Neural cell (in vitro differentiated cells): ENCODE measurements at regions not wholly inside any gene's neighbourhood (a gene's known extent, or its start where the extent isn't known, plus 50 kb on each side); places are given as distances from the start of the nearest gene placed in this dataset.

Experiments used
- H2AFZ ChIP-seq: fragments of 200-600, 300-800 bp; sonication (generic), shearing (Covaris generic); 2 replicates; pipeline ENCODE4 v1.6.0; 2014; ENCODE audit warnings: low read depth, mild to moderate bottlenecking, antibody characterized with exemption, low read length, moderate library complexity
- H3F3A ChIP-seq: fragments of 200-600 bp; shearing (Covaris generic); 2 replicates; pipeline ENCODE4 v1.6.1; 2016; ENCODE audit warnings: mild to moderate bottlenecking, moderate library complexity, mixed read lengths, antibody characterized with exemption, low read length; ENCODE audit not compliant: insufficient read depth, poor library complexity, severe bottlenecking
- H3K27ac ChIP-seq: fragments of 200-600, 300-800 bp; sonication (generic), shearing (Covaris generic); 2 replicates; pipeline ENCODE4 v1.5.1; 2014; ENCODE audit warnings: mild to moderate bottlenecking, low read length, moderate library complexity
- H3K27me3 ChIP-seq: fragments of 300-800, 200-600 bp; sonication (generic), shearing (Covaris generic); 2 replicates; pipeline ENCODE4 v1.6.0; 2014; ENCODE audit warnings: mild to moderate bottlenecking, low read depth, low read length, moderate library complexity; ENCODE audit not compliant: insufficient read depth
- H3K36me3 ChIP-seq: fragments of 300-800, 200-600 bp; sonication (generic), shearing (Covaris generic); 2 replicates; pipeline ENCODE4 v1.5.1; 2014; ENCODE audit warnings: mild to moderate bottlenecking, antibody characterized with exemption, low read length, moderate library complexity; ENCODE audit not compliant: insufficient read depth
- H3K4me2 ChIP-seq: fragments of 300-800, 200-600 bp; sonication (generic), shearing (Covaris generic); 2 replicates; pipeline ENCODE4 v1.6.0; 2014; ENCODE audit warnings: mild to moderate bottlenecking, low read length
- H3K4me3 ChIP-seq: fragments of 300-800, 200-600 bp; sonication (generic), shearing (Covaris generic); 2 replicates; pipeline ENCODE4 v1.5.1; 2014; ENCODE audit warnings: mild to moderate bottlenecking, low read length, moderate library complexity
- H3K79me2 ChIP-seq: fragments of 200-600 bp; shearing (Covaris generic); replicated peaks from 2 replicates; pipeline ENCODE4 v1.6.0; 2014; ENCODE audit warnings: mild to moderate bottlenecking, low read length, moderate library complexity; ENCODE audit not compliant: insufficient read depth
- H3K9ac ChIP-seq: fragments of 300-800, 200-600 bp; sonication (generic), shearing (Covaris generic); 2 replicates; pipeline ENCODE4 v1.6.1; 2016; ENCODE audit warnings: mild to moderate bottlenecking, low read length, mixed read lengths
- H3K9me2 ChIP-seq: fragments of 200-600 bp; shearing (Covaris generic); 2 replicates; pipeline ENCODE4 v1.6.1; 2016; ENCODE audit warnings: mild to moderate bottlenecking, low read length, mixed read lengths; ENCODE audit not compliant: insufficient read depth
- H3K9me3 ChIP-seq: fragments of 200-600, 300-800 bp; sonication (generic), shearing (Covaris generic); 2 replicates; pipeline ENCODE4 v1.6.1; 2016; ENCODE audit warnings: mild to moderate bottlenecking, mixed run types, low read length, moderate library complexity, mixed read lengths
- H4K20me1 ChIP-seq: fragments of 200-600 bp; shearing (Covaris generic); 2 replicates; pipeline ENCODE4 v1.6.1; 2016; ENCODE audit warnings: mild to moderate bottlenecking, mixed run types; ENCODE audit not compliant: insufficient read depth
- EP300 ChIP-seq: fragments of 450-650 bp; conservative IDR thresholded peaks from 2 replicates; pipeline ENCODE4 v1.6.1; 2014; ENCODE audit warnings: antibody characterized with exemption, mild to moderate bottlenecking, moderate library complexity; ENCODE audit not compliant: poor library complexity, severe bottlenecking
- EZH2 ChIP-seq: fragments of 200-600, 300-800 bp; shearing (Covaris generic), sonication (generic); IDR thresholded peaks from 2 replicates; pipeline ENCODE4 v1.6.1; 2014; ENCODE audit warnings: antibody characterized with exemption, low read length, borderline replicate concordance, mild to moderate bottlenecking; ENCODE audit not compliant: insufficient read depth, poor library complexity, severe bottlenecking
- MXI1 ChIP-seq: fragments of 450-650 bp; conservative IDR thresholded peaks from 2 replicates; pipeline ENCODE4 v1.6.1; 2014; ENCODE audit warnings: antibody characterized with exemption, mild to moderate bottlenecking; ENCODE audit not compliant: poor library complexity, severe bottlenecking
- POLR2AphosphoS5 ChIP-seq: IDR thresholded peaks from 2 replicates; pipeline ENCODE4 v1.6.1; 2012
- RAD21 ChIP-seq: fragments of 450-650 bp; conservative IDR thresholded peaks from 2 replicates; pipeline ENCODE4 v1.6.1; 2014; ENCODE audit warnings: antibody characterized with exemption, mild to moderate bottlenecking, moderate library complexity
- SMC3 ChIP-seq: fragments of 450-650 bp; conservative IDR thresholded peaks from 2 replicates; pipeline ENCODE4 v1.6.1; 2014; ENCODE audit warnings: antibody characterized with exemption, mild to moderate bottlenecking, moderate library complexity; ENCODE audit not compliant: poor library complexity
- TAF1 ChIP-seq: IDR thresholded peaks from 2 replicates; pipeline ENCODE4 v1.6.1; 2012; ENCODE audit warnings: low read depth
- TF ChIP-seq, protein P1 (sequence below): IDR thresholded peaks from 2 replicates; pipeline ENCODE4 v1.6.1; 2012; ENCODE audit warnings: borderline replicate concordance
- TF ChIP-seq, protein P2 (sequence below): fragments of 450-650 bp; IDR thresholded peaks from 2 replicates; pipeline ENCODE4 v1.5.1; 2014; ENCODE audit warnings: antibody characterized with exemption, mild to moderate bottlenecking, moderate library complexity; ENCODE audit not compliant: poor library complexity, severe bottlenecking

- TF ChIP-seq, protein P1, sequence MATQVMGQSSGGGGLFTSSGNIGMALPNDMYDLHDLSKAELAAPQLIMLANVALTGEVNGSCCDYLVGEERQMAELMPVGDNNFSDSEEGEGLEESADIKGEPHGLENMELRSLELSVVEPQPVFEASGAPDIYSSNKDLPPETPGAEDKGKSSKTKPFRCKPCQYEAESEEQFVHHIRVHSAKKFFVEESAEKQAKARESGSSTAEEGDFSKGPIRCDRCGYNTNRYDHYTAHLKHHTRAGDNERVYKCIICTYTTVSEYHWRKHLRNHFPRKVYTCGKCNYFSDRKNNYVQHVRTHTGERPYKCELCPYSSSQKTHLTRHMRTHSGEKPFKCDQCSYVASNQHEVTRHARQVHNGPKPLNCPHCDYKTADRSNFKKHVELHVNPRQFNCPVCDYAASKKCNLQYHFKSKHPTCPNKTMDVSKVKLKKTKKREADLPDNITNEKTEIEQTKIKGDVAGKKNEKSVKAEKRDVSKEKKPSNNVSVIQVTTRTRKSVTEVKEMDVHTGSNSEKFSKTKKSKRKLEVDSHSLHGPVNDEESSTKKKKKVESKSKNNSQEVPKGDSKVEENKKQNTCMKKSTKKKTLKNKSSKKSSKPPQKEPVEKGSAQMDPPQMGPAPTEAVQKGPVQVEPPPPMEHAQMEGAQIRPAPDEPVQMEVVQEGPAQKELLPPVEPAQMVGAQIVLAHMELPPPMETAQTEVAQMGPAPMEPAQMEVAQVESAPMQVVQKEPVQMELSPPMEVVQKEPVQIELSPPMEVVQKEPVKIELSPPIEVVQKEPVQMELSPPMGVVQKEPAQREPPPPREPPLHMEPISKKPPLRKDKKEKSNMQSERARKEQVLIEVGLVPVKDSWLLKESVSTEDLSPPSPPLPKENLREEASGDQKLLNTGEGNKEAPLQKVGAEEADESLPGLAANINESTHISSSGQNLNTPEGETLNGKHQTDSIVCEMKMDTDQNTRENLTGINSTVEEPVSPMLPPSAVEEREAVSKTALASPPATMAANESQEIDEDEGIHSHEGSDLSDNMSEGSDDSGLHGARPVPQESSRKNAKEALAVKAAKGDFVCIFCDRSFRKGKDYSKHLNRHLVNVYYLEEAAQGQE: no peak
- TF ChIP-seq TAF1 (no peak), EP300 (no peak), POLR2AphosphoS5 (no peak)
- TF ChIP-seq, protein P2, sequence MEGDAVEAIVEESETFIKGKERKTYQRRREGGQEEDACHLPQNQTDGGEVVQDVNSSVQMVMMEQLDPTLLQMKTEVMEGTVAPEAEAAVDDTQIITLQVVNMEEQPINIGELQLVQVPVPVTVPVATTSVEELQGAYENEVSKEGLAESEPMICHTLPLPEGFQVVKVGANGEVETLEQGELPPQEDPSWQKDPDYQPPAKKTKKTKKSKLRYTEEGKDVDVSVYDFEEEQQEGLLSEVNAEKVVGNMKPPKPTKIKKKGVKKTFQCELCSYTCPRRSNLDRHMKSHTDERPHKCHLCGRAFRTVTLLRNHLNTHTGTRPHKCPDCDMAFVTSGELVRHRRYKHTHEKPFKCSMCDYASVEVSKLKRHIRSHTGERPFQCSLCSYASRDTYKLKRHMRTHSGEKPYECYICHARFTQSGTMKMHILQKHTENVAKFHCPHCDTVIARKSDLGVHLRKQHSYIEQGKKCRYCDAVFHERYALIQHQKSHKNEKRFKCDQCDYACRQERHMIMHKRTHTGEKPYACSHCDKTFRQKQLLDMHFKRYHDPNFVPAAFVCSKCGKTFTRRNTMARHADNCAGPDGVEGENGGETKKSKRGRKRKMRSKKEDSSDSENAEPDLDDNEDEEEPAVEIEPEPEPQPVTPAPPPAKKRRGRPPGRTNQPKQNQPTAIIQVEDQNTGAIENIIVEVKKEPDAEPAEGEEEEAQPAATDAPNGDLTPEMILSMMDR: no peak
These were observed 166.9 kb upstream of the GK2 start for GRCh38 chr4:79574741-79575451.

GRCh38 chr4:79563219-79563618 is 155.2 kb upstream of the GK2 start:
- Histone ChIP-seq H3K4me3 (no peak overlapping the region), H3K9me3 (no peaks in the 10 kb centered on the region), H2AFZ (no peak overlapping the region), H4K20me1 (no peaks in the 10 kb centered on the region), H3K27me3 (no peaks in the 10 kb centered on the region), H3K36me3 (no peaks in the 10 kb centered on the region), H3K9me2 (no peaks in the 10 kb centered on the region), H3K79me2 (no peaks in the 10 kb centered on the region), H3K9ac (no peak overlapping the region), H3F3A (no peaks in the 10 kb centered on the region), H3K4me2 (no peak overlapping the region), H3K27ac (no peak overlapping the region)
- TF ChIP-seq POLR2AphosphoS5: no peak
- TF ChIP-seq, protein P1: no peak
- TF ChIP-seq SMC3: no peak
- TF ChIP-seq TAF1: no peak
- no peak for TF ChIP-seq MXI1
- no peak for TF ChIP-seq EZH2
- no peak for TF ChIP-seq EP300
- TF ChIP-seq RAD21: no peak
- TF ChIP-seq, protein P2: no peak

More at GRCh38 chr4:79574741-79575451, 166.9 kb upstream of the GK2 start:
- H3K9me2 ChIP-seq: no peaks in the 10 kb centered on the region
- no peak overlapping the region for H3K27ac ChIP-seq
- no peak overlapping the region for H3K4me2 ChIP-seq
- no peaks in the 10 kb centered on the region for H3K36me3 ChIP-seq
- H3K4me3 ChIP-seq: no peak overlapping the region
- no peak overlapping the region for H3K9ac ChIP-seq
- no peaks in the 10 kb centered on the region for H3K27me3 ChIP-seq
- H2AFZ ChIP-seq: no peak overlapping the region
- no peaks in the 10 kb centered on the region for H3K79me2 ChIP-seq
- H3F3A ChIP-seq: no peaks in the 10 kb centered on the region
- no peaks in the 10 kb centered on the region for H4K20me1 ChIP-seq
- no peaks in the 10 kb centered on the region for H3K9me3 ChIP-seq
